Breast epithelium (tissue), 3 donors: ENCODE measurements at regions not wholly inside any gene's neighbourhood (a gene's known extent, or its start where the extent isn't known, plus 50 kb on each side); places are given as distances from the start of the nearest gene placed in this dataset.

Source experiments
- POLR2AphosphoS5 ChIP-seq, 3 donors: sonication (generic); formaldehyde crosslinking; IDR thresholded peaks; one replicate each; pipeline ENCODE4 v1.6.1; 2017; ENCODE audit warnings: antibody characterized with exemption in 3 of 3
- TF ChIP-seq, protein P1 (sequence below), 3 donors: fragments of 450-650 bp; IDR thresholded peaks; one replicate each; pipeline ENCODE4 v1.5.1; 2016 to 2017; ENCODE audit warnings: antibody characterized with exemption in 3 of 3, mild to moderate bottlenecking in 3 of 3, moderate library complexity in 3 of 3

DNA sequence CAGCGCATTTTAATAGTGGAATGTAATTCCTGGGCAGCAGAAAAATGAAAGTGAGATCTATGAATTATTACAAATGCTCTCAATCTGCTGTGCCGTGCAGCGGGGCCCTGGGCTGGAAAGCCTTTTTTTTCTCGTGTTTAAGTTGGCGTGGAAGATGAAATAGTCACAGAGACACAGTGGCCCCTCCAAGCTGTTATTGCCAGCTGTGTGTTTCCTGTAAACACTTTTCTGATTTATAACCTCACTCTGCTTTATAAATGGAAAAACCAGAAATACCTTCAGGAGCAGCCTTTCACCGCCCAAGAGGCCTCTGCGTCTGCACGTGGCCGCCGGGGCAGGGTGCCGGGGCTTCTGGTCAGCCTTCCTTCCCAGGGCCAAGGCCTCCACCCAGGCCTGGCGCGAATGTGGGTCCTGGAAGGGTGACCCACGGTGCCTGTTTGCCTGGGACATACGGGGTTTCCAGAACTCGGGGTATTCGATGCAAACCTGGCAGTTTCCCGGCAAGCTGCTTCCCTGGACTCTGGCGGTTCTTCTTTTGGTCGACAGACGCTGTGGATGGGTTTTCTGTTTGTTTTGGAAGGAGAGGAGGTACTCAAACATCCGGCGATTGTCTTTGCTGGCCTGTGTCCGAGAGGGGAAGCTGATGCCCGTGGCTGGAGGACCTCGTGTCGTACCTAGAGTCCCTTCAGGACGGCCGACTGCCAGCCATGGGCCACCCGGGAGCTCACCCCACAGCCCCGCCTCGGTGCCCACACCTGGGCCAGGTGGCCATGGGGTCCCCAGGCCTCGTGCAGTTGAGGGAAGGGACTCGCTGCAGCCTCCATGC, 256.7 kb downstream of the PARP8 start:
- TF ChIP-seq, protein P1, sequence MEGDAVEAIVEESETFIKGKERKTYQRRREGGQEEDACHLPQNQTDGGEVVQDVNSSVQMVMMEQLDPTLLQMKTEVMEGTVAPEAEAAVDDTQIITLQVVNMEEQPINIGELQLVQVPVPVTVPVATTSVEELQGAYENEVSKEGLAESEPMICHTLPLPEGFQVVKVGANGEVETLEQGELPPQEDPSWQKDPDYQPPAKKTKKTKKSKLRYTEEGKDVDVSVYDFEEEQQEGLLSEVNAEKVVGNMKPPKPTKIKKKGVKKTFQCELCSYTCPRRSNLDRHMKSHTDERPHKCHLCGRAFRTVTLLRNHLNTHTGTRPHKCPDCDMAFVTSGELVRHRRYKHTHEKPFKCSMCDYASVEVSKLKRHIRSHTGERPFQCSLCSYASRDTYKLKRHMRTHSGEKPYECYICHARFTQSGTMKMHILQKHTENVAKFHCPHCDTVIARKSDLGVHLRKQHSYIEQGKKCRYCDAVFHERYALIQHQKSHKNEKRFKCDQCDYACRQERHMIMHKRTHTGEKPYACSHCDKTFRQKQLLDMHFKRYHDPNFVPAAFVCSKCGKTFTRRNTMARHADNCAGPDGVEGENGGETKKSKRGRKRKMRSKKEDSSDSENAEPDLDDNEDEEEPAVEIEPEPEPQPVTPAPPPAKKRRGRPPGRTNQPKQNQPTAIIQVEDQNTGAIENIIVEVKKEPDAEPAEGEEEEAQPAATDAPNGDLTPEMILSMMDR (IDR thresholded peaks at IDR 0.05), result no peak
- TF ChIP-seq POLR2AphosphoS5 (IDR thresholded peaks at IDR 0.05), result no peak
